ENCODE measurements at regions not wholly inside any gene's neighbourhood (a gene's known extent, or its start where the extent isn't known, plus 50 kb on each side); places are given as distances from the start of the nearest gene placed in this dataset.
A peak's percentile ranks its signal among the peaks of the same experiment; 100 is the strongest.

DNA sequence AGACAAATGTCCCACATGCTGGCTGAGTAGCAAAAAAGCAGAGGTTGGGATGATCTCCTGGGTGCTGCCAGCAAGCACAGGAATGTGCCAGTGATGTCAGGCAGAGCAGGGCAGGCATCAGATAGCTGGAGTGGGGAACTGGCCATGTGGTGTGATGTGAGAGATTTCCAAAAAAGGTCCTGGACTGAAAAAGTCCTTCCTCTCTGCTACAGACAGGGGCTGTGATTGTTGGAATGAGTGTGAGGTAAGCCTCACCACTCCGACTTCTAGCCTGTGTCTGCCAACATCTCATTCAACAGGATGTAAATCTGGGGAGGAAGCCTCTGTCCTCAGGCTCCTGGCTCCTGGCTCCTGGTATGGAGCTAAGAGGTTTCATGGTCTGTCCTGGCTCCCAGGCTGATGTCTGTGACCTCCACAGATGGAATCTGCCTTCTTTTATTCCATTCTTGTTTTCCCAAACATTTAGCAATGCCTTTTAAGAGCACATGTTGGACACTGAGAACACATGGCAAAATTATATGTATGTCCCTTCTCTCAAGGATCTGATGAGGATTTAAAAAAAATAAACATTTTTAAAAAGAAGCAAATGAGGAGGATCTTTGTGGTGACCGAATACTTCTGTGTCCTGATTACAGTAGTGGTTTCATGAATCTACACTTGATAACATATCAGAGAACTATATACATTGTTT is 50.1 kb upstream of the STK38L start:
- TF ChIP-seq, protein P1, sequence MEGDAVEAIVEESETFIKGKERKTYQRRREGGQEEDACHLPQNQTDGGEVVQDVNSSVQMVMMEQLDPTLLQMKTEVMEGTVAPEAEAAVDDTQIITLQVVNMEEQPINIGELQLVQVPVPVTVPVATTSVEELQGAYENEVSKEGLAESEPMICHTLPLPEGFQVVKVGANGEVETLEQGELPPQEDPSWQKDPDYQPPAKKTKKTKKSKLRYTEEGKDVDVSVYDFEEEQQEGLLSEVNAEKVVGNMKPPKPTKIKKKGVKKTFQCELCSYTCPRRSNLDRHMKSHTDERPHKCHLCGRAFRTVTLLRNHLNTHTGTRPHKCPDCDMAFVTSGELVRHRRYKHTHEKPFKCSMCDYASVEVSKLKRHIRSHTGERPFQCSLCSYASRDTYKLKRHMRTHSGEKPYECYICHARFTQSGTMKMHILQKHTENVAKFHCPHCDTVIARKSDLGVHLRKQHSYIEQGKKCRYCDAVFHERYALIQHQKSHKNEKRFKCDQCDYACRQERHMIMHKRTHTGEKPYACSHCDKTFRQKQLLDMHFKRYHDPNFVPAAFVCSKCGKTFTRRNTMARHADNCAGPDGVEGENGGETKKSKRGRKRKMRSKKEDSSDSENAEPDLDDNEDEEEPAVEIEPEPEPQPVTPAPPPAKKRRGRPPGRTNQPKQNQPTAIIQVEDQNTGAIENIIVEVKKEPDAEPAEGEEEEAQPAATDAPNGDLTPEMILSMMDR (IDR thresholded peaks at IDR 0.05): peak in 1 of 4 experiments; percentile 31
- TF ChIP-seq POLR2A (IDR thresholded peaks at IDR 0.05): peak; percentile 16 to 37

Data from uterus (tissue), 2 donors.